ENCODE measurements at regions not wholly inside any gene's neighbourhood (a gene's known extent, or its start where the extent isn't known, plus 50 kb on each side); places are given as distances from the start of the nearest gene placed in this dataset.

GRCh38 chr3:55165704-55166405, 238.0 kb upstream of the LRTM1 start:
- no peak for TF ChIP-seq CTCF (conservative IDR thresholded peaks at IDR 0.05; ENCODE audit: low read depth, low read length)
- no peak for TF ChIP-seq EZH2phosphoT487 (IDR thresholded peaks at IDR 0.05; ENCODE audit: borderline replicate concordance, low read length)

Measured in PC-3 (cell line).